ENCODE measurements at regions not wholly inside any gene's neighbourhood (a gene's known extent, or its start where the extent isn't known, plus 50 kb on each side); places are given as distances from the start of the nearest gene placed in this dataset.
A peak's percentile ranks its signal among the peaks of the same experiment; 100 is the strongest.

- no peak overlapping the region for H3K27ac Mint-ChIP-seq
- H3K4me3 Mint-ChIP-seq, result no peak overlapping the region
- TF ChIP-seq CTCF (IDR thresholded peaks at IDR 0.05; ENCODE audit: unreplicated experiment in 3 of 3), result no peak
- no peaks in the 10 kb centered on the region for H3K36me3 Mint-ChIP-seq (ENCODE audit: low read depth)
- peaks cover 1% of the 10 kb centered on the region for H3K27me3 Mint-ChIP-seq (ENCODE audit: low read depth)
- H3K4me1 Mint-ChIP-seq, result peaks cover 13% of the 10 kb centered on the region
- H3K9me3 Mint-ChIP-seq, result peaks cover 9% of the 10 kb centered on the region
Observed at GRCh38 chr13:22489771-22490170, 691.0 kb upstream of the SGCG start.

GRCh38 chr13:22495819-22496218 is 685.0 kb upstream of the SGCG start:
- no peak for TF ChIP-seq CTCF (IDR thresholded peaks at IDR 0.05; ENCODE audit: unreplicated experiment in 3 of 3)
- Mint-ChIP-seq H3K4me3 (no peak overlapping the region), H3K4me1 (peaks cover 15% of the 10 kb centered on the region), H3K36me3 (ENCODE audit: low read depth) (no peaks in the 10 kb centered on the region), H3K27me3 (ENCODE audit: low read depth) (peaks cover 3% of the 10 kb centered on the region), H3K9me3 (peaks cover 6% of the 10 kb centered on the region), H3K27ac (no peak overlapping the region)

DNA sequence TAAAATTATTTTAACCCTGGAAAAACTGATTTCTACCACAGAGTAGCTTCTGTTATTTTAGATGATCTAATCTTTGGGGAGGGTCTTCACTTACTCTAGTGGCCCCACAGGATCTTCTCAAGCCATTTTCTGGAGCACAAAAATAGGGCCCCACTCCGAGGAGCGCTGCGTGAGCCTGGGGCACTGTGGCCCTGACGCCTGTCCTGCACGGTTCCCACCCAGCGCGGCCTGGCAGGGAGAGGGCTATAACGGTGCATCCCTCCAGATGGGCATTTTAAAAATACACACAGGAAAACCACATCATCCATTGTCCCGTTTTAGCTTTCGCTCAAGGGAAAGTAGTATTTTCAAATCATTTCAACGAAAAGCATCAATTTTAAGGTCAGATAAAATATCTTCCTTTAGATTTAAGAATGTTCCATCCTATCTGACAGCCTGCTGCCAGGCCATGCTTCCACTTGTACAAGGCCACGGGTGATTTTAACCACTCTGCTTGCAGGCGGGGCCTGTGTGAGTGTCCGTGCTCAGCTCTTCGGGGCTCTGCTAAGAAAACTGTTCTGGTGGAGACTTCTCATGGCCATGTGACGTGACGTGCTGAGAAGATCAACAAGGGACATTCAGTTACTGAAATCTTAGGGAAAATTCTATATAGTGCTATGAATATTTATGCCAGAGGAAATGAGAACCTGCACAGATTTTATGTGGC is 683.8 kb upstream of the SGCG start:
- no peaks in the 10 kb centered on the region for H3K36me3 Mint-ChIP-seq (ENCODE audit: low read depth)
- TF ChIP-seq CTCF (IDR thresholded peaks at IDR 0.05; ENCODE audit: unreplicated experiment in 3 of 3), result no peak

DNA sequence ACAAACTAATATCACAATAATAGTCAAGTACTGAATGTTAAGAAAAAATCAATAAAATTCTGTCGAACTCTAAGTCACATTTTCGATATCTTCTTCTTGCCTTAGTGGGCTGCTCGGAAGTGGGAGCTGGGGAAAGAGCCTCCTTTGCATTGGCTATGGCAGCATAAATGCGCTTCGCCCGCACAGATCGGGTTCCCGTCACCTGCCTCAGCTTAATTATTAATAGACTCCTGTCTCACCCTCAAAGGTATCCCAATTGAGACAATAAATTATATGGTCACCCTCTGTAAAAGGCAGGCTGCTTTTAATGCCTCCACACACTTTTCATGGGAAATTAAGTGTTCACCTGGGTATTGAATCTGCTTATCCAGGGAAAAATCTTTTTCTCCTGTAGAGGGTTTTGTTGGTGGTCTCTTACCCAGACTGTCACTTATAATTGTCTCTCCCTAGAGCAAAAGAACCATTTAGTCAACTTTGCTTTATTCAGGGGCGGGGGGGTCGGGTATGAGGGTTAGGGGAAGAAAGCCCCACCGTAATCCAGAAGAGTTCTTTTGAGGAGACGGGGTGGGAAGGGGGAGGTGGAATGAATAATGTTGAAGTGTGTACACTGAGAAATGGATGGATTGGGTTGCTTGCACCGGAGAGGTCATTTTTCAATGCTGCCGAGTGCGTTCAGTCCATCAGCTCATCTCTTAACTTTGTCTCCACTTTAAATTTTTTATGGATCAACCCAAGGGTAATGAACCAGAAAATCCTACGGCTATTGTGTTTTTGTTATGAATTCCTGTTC is 682.6 kb upstream of the SGCG start:
- TF ChIP-seq CTCF (IDR thresholded peaks at IDR 0.05; ENCODE audit: unreplicated experiment in 3 of 3), result no peak
- Mint-ChIP-seq H3K27me3 (ENCODE audit: low read depth) (peaks cover 3% of the 10 kb centered on the region), H3K4me1 (peaks cover 15% of the 10 kb centered on the region), H3K9me3 (no peaks in the 10 kb centered on the region), H3K36me3 (ENCODE audit: low read depth) (no peaks in the 10 kb centered on the region), H3K4me3 (peak overlapping the region; percentile 12 to 25 (median 24)), H3K27ac (peak overlapping the region; percentile 53 to 83 (median 63))

More for the DNA sequence above, 683.8 kb upstream of the SGCG start:
- Mint-ChIP-seq H3K4me1 (peaks cover 15% of the 10 kb centered on the region), H3K4me3 (no peak overlapping the region), H3K27me3 (ENCODE audit: low read depth) (peaks cover 3% of the 10 kb centered on the region), H3K9me3 (peaks cover 2% of the 10 kb centered on the region), H3K27ac (peak overlapping the region; percentile 46 to 60 (median 48))

DNA sequence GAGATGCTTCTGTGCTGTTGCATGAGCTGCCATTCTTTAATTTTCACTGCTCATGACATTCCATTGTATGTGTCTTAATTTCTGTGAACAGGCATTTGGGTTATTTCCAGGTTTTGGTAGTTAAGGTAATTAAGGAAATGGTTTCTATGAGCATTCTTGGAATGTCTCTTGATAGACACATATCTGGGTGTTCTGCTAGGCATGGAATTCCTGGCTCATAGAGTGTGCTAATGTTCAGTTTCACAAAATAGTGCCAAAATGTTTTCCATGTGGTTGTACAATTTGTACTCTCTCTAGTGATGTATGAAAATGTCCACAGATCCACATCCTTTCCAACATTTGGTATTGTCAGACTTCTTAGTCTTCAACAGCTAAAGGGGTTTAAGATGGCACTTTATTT is 680.9 kb upstream of the SGCG start:
- no peak overlapping the region for H3K4me3 Mint-ChIP-seq
- H3K4me1 Mint-ChIP-seq, result peaks cover 15% of the 10 kb centered on the region
- peaks cover under 1% of the 10 kb centered on the region for H3K27me3 Mint-ChIP-seq (ENCODE audit: low read depth)
- H3K27ac Mint-ChIP-seq, result peak overlapping the region in 2 of 3 experiments; percentile 19 to 37
- H3K36me3 Mint-ChIP-seq (ENCODE audit: low read depth), result no peaks in the 10 kb centered on the region
- no peak for TF ChIP-seq CTCF (IDR thresholded peaks at IDR 0.05; ENCODE audit: unreplicated experiment in 3 of 3)
- H3K9me3 Mint-ChIP-seq, result no peaks in the 10 kb centered on the region

Data from nephron (organoid).